ENCODE measurements at regions not wholly inside any gene's neighbourhood (a gene's known extent, or its start where the extent isn't known, plus 50 kb on each side); places are given as distances from the start of the nearest gene placed in this dataset.
"Not testable (repeated sequence)": the region's sequence is repeated elsewhere in the genome, so short reads cannot be mapped to it uniquely, and the experiment has no call there.

GRCh38 chr2:111239581-111240249, 119.0 kb downstream of the BCL2L11 start:
- no peaks in the 10 kb centered on the region for H3K36me3 ChIP-seq (ENCODE audit: insufficient read depth, low read length)
- H3K9ac ChIP-seq (ENCODE audit: low read depth, low read length), result no peak overlapping the region
- H3K4me1 ChIP-seq (ENCODE audit: insufficient read depth, low read length), result no peaks in the 10 kb centered on the region
- peaks cover 4% of the 10 kb centered on the region; the same call in 1 of the 2 replicates for H3K9me3 ChIP-seq (ENCODE audit: control insufficient read depth, insufficient read depth, low read length)

- Histone ChIP-seq H3K9ac (ENCODE audit: low read depth, low read length) (no peak overlapping the region), H3K4me1 (ENCODE audit: insufficient read depth, low read length) (no peaks in the 10 kb centered on the region), H3K36me3 (ENCODE audit: insufficient read depth, low read length) (no peaks in the 10 kb centered on the region), H3K9me3 (ENCODE audit: control insufficient read depth, insufficient read depth, low read length) (no peaks in the 10 kb centered on the region)
Measured at GRCh38 chr2:111243295-111243694, 122.6 kb downstream of the BCL2L11 start.

GRCh38 chr2:111244864-111245263, 124.2 kb downstream of the BCL2L11 start:
- Histone ChIP-seq H3K9me3 (ENCODE audit: control insufficient read depth, insufficient read depth, low read length) (no peaks in the 10 kb centered on the region), H3K9ac (ENCODE audit: low read depth, low read length) (no peak overlapping the region)

GRCh38 chr2:111246620-111247061, 125.9 kb downstream of the BCL2L11 start:
- Histone ChIP-seq H3K9ac (ENCODE audit: low read depth, low read length) (no peak overlapping the region), H3K9me3 (ENCODE audit: control insufficient read depth, insufficient read depth, low read length) (no peaks in the 10 kb centered on the region), H3K4me1 (ENCODE audit: insufficient read depth, low read length) (no peaks in the 10 kb centered on the region), H3K36me3 (ENCODE audit: insufficient read depth, low read length) (no peaks in the 10 kb centered on the region)

More at GRCh38 chr2:111244864-111245263, 124.2 kb downstream of the BCL2L11 start:
- Histone ChIP-seq H3K36me3 (ENCODE audit: insufficient read depth, low read length) (no peaks in the 10 kb centered on the region), H3K4me1 (ENCODE audit: insufficient read depth, low read length) (no peaks in the 10 kb centered on the region)

GRCh38 chr2:111247491-111247890, 126.8 kb downstream of the BCL2L11 start:
- no peaks in the 10 kb centered on the region for H3K4me1 ChIP-seq (ENCODE audit: insufficient read depth, low read length)
- no peaks in the 10 kb centered on the region for H3K36me3 ChIP-seq (ENCODE audit: insufficient read depth, low read length)
- H3K9ac ChIP-seq (ENCODE audit: low read depth, low read length), result no peak overlapping the region
- H3K9me3 ChIP-seq (ENCODE audit: control insufficient read depth, insufficient read depth, low read length), result no peaks in the 10 kb centered on the region; the same call in 1 of the 2 replicates

GRCh38 chr2:111249806-111250205, 129.1 kb downstream of the BCL2L11 start:
- H3K4me1 ChIP-seq (ENCODE audit: insufficient read depth, low read length), result no peaks in the 10 kb centered on the region

GRCh38 chr2:111250448-111251030, 129.8 kb downstream of the BCL2L11 start:
- Histone ChIP-seq H3K4me1 (ENCODE audit: insufficient read depth, low read length) (no peaks in the 10 kb centered on the region), H3K9ac (ENCODE audit: low read depth, low read length) (no peak overlapping the region), H3K36me3 (ENCODE audit: insufficient read depth, low read length) (no peaks in the 10 kb centered on the region), H3K9me3 (ENCODE audit: control insufficient read depth, insufficient read depth, low read length) (no peaks in the 10 kb centered on the region; the same call in 1 of the 2 replicates)

More at GRCh38 chr2:111249806-111250205, 129.1 kb downstream of the BCL2L11 start:
- Histone ChIP-seq H3K36me3 (ENCODE audit: insufficient read depth, low read length) (no peaks in the 10 kb centered on the region), H3K9ac (ENCODE audit: low read depth, low read length) (no peak overlapping the region), H3K9me3 (ENCODE audit: control insufficient read depth, insufficient read depth, low read length) (no peaks in the 10 kb centered on the region; the same call in 1 of the 2 replicates)

GRCh38 chr2:111251711-111252110, 131.0 kb downstream of the BCL2L11 start:
- Histone ChIP-seq H3K9ac (ENCODE audit: low read depth, low read length) (no peak overlapping the region), H3K9me3 (ENCODE audit: control insufficient read depth, insufficient read depth, low read length) (no peaks in the 10 kb centered on the region; the same call in 1 of the 2 replicates), H3K36me3 (ENCODE audit: insufficient read depth, low read length) (no peaks in the 10 kb centered on the region), H3K4me1 (ENCODE audit: insufficient read depth, low read length) (no peaks in the 10 kb centered on the region)

GRCh38 chr2:111252436-111252835, 131.7 kb downstream of the BCL2L11 start:
- Histone ChIP-seq H3K9ac (ENCODE audit: low read depth, low read length) (no peak overlapping the region), H3K9me3 (ENCODE audit: control insufficient read depth, insufficient read depth, low read length) (no peaks in the 10 kb centered on the region; the same call in 1 of the 2 replicates), H3K4me1 (ENCODE audit: insufficient read depth, low read length) (no peaks in the 10 kb centered on the region), H3K36me3 (ENCODE audit: insufficient read depth, low read length) (no peaks in the 10 kb centered on the region)

GRCh38 chr2:111254916-111255315, 134.2 kb downstream of the BCL2L11 start:
- H3K36me3 ChIP-seq (ENCODE audit: insufficient read depth, low read length); H3K9me3 ChIP-seq (ENCODE audit: control insufficient read depth, insufficient read depth, low read length); H3K9ac ChIP-seq (ENCODE audit: low read depth, low read length); H3K4me1 ChIP-seq (ENCODE audit: insufficient read depth, low read length): not testable (repeated sequence)

GRCh38 chr2:111256628-111257027, 135.9 kb downstream of the BCL2L11 start:
- not testable (repeated sequence) for H3K36me3 ChIP-seq (ENCODE audit: insufficient read depth, low read length); H3K9me3 ChIP-seq (ENCODE audit: control insufficient read depth, insufficient read depth, low read length); H3K4me1 ChIP-seq (ENCODE audit: insufficient read depth, low read length); H3K9ac ChIP-seq (ENCODE audit: low read depth, low read length)

- not testable (repeated sequence) for H3K9me3 ChIP-seq (ENCODE audit: control insufficient read depth, insufficient read depth, low read length); H3K4me1 ChIP-seq (ENCODE audit: insufficient read depth, low read length)
Measured at GRCh38 chr2:111257607-111258006, 136.9 kb downstream of the BCL2L11 start.

GRCh38 chr2:111258318-111258717, 137.6 kb downstream of the BCL2L11 start:
- H3K9ac ChIP-seq (ENCODE audit: low read depth, low read length); H3K9me3 ChIP-seq (ENCODE audit: control insufficient read depth, insufficient read depth, low read length); H3K36me3 ChIP-seq (ENCODE audit: insufficient read depth, low read length); H3K4me1 ChIP-seq (ENCODE audit: insufficient read depth, low read length): not testable (repeated sequence)

More at GRCh38 chr2:111257607-111258006, 136.9 kb downstream of the BCL2L11 start:
- H3K9ac ChIP-seq (ENCODE audit: low read depth, low read length); H3K36me3 ChIP-seq (ENCODE audit: insufficient read depth, low read length): not testable (repeated sequence)

- H3K9me3 ChIP-seq (ENCODE audit: control insufficient read depth, insufficient read depth, low read length); H3K36me3 ChIP-seq (ENCODE audit: insufficient read depth, low read length); H3K9ac ChIP-seq (ENCODE audit: low read depth, low read length); H3K4me1 ChIP-seq (ENCODE audit: insufficient read depth, low read length): not testable (repeated sequence)
Measured at GRCh38 chr2:111262627-111263379, 142.1 kb downstream of the BCL2L11 start.

All from ES-I3 (cell line).